DMS153 (cell line): ENCODE measurements at regions not wholly inside any gene's neighbourhood (a gene's known extent, or its start where the extent isn't known, plus 50 kb on each side); places are given as distances from the start of the nearest gene placed in this dataset.

Experiments used
- DNase-seq: peaks from one replicate; lab custom pipeline; 2025; lab: John Stamatoyannopoulos, UW

DNA sequence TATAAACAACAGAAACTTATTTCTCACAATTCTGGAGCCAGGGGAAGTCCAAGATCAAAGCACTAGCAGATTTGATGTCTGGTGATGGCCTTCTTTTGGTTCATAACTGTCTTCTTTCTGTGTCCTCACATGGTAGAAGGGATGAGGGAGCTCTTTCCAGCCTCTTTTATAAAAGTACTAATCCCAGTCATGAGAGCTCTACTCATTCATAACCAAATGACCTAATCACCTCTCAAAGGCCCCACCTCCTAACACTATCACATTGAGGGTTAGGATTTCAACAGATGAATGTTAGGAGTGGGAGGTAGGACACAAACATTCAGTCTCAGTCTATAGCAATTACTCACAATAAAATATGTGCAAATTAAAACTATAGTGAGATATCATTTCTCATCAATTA lies 50.1 kb upstream of the UBE2E2 start:
- no peak for DNase-seq
